ENCODE measurements at regions not wholly inside any gene's neighbourhood (a gene's known extent, or its start where the extent isn't known, plus 50 kb on each side); places are given as distances from the start of the nearest gene placed in this dataset.

DNA sequence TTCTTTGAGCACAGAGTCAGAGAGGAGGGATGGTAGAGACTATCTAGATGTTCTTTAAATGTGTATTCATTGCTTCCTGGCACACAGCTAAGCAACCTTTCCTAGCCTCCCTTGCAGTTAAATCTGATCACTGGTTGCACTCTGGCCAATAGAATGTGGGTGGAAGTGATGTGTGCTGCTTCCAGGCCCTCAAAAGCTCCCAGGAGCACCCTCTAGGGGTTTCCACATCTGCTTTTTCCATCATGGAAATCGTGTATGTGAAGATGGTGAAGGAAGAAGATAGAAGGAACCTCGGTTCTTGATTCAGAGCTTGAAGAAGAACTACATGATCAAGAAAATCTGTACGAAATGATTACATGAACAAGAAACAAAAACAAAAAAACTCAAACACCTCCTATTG is 149.8 kb upstream of the JAG1 start (continued):
- TF ChIP-seq, protein P1, sequence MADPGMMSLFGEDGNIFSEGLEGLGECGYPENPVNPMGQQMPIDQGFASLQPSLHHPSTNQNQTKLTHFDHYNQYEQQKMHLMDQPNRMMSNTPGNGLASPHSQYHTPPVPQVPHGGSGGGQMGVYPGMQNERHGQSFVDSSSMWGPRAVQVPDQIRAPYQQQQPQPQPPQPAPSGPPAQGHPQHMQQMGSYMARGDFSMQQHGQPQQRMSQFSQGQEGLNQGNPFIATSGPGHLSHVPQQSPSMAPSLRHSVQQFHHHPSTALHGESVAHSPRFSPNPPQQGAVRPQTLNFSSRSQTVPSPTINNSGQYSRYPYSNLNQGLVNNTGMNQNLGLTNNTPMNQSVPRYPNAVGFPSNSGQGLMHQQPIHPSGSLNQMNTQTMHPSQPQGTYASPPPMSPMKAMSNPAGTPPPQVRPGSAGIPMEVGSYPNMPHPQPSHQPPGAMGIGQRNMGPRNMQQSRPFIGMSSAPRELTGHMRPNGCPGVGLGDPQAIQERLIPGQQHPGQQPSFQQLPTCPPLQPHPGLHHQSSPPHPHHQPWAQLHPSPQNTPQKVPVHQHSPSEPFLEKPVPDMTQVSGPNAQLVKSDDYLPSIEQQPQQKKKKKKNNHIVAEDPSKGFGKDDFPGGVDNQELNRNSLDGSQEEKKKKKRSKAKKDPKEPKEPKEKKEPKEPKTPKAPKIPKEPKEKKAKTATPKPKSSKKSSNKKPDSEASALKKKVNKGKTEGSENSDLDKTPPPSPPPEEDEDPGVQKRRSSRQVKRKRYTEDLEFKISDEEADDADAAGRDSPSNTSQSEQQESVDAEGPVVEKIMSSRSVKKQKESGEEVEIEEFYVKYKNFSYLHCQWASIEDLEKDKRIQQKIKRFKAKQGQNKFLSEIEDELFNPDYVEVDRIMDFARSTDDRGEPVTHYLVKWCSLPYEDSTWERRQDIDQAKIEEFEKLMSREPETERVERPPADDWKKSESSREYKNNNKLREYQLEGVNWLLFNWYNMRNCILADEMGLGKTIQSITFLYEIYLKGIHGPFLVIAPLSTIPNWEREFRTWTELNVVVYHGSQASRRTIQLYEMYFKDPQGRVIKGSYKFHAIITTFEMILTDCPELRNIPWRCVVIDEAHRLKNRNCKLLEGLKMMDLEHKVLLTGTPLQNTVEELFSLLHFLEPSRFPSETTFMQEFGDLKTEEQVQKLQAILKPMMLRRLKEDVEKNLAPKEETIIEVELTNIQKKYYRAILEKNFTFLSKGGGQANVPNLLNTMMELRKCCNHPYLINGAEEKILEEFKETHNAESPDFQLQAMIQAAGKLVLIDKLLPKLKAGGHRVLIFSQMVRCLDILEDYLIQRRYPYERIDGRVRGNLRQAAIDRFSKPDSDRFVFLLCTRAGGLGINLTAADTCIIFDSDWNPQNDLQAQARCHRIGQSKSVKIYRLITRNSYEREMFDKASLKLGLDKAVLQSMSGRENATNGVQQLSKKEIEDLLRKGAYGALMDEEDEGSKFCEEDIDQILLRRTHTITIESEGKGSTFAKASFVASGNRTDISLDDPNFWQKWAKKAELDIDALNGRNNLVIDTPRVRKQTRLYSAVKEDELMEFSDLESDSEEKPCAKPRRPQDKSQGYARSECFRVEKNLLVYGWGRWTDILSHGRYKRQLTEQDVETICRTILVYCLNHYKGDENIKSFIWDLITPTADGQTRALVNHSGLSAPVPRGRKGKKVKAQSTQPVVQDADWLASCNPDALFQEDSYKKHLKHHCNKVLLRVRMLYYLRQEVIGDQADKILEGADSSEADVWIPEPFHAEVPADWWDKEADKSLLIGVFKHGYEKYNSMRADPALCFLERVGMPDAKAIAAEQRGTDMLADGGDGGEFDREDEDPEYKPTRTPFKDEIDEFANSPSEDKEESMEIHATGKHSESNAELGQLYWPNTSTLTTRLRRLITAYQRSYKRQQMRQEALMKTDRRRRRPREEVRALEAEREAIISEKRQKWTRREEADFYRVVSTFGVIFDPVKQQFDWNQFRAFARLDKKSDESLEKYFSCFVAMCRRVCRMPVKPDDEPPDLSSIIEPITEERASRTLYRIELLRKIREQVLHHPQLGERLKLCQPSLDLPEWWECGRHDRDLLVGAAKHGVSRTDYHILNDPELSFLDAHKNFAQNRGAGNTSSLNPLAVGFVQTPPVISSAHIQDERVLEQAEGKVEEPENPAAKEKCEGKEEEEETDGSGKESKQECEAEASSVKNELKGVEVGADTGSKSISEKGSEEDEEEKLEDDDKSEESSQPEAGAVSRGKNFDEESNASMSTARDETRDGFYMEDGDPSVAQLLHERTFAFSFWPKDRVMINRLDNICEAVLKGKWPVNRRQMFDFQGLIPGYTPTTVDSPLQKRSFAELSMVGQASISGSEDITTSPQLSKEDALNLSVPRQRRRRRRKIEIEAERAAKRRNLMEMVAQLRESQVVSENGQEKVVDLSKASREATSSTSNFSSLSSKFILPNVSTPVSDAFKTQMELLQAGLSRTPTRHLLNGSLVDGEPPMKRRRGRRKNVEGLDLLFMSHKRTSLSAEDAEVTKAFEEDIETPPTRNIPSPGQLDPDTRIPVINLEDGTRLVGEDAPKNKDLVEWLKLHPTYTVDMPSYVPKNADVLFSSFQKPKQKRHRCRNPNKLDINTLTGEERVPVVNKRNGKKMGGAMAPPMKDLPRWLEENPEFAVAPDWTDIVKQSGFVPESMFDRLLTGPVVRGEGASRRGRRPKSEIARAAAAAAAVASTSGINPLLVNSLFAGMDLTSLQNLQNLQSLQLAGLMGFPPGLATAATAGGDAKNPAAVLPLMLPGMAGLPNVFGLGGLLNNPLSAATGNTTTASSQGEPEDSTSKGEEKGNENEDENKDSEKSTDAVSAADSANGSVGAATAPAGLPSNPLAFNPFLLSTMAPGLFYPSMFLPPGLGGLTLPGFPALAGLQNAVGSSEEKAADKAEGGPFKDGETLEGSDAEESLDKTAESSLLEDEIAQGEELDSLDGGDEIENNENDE (IDR thresholded peaks at IDR 0.05; ENCODE audit: insufficient replicate concordance, low read length), result no peak
- TF ChIP-seq TEAD4 (IDR thresholded peaks at IDR 0.05; ENCODE audit: low read depth, low read length) (no peak), SUZ12 (IDR thresholded peaks at IDR 0.05; ENCODE audit: low read length) (no peak), SP2 (IDR thresholded peaks at IDR 0.05; ENCODE audit: low read length) (no peak), SIX5 (IDR thresholded peaks at IDR 0.05; ENCODE audit: low read depth, low read length) (no peak), POU5F1 (IDR thresholded peaks at IDR 0.05; ENCODE audit: low read depth, low read length) (no peak), GTF2F1 (IDR thresholded peaks at IDR 0.05; ENCODE audit: borderline replicate concordance, low read depth, low read length) (no peak)
- TF ChIP-seq, protein P2, sequence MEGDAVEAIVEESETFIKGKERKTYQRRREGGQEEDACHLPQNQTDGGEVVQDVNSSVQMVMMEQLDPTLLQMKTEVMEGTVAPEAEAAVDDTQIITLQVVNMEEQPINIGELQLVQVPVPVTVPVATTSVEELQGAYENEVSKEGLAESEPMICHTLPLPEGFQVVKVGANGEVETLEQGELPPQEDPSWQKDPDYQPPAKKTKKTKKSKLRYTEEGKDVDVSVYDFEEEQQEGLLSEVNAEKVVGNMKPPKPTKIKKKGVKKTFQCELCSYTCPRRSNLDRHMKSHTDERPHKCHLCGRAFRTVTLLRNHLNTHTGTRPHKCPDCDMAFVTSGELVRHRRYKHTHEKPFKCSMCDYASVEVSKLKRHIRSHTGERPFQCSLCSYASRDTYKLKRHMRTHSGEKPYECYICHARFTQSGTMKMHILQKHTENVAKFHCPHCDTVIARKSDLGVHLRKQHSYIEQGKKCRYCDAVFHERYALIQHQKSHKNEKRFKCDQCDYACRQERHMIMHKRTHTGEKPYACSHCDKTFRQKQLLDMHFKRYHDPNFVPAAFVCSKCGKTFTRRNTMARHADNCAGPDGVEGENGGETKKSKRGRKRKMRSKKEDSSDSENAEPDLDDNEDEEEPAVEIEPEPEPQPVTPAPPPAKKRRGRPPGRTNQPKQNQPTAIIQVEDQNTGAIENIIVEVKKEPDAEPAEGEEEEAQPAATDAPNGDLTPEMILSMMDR (IDR thresholded peaks at IDR 0.05; ENCODE audit: control extremely low read depth in 1 of 3, insufficient read depth in 1 of 3, low read depth in 1 of 3, low read length in 3 of 3), result peak in 1 of 3 experiments; percentile 6; a peak in 1 of 4 replicates
- TF ChIP-seq, protein P3, sequence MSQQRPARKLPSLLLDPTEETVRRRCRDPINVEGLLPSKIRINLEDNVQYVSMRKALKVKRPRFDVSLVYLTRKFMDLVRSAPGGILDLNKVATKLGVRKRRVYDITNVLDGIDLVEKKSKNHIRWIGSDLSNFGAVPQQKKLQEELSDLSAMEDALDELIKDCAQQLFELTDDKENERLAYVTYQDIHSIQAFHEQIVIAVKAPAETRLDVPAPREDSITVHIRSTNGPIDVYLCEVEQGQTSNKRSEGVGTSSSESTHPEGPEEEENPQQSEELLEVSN (IDR thresholded peaks at IDR 0.05), result no peak

Measured in H1 (cell line).